Stimulated activated naive CD4-positive, alpha-beta T cell (primary cell): ENCODE measurements at regions not wholly inside any gene's neighbourhood (a gene's known extent, or its start where the extent isn't known, plus 50 kb on each side); places are given as distances from the start of the nearest gene placed in this dataset.
A peak's percentile ranks its signal among the peaks of the same experiment; 100 is the strongest.
"Not testable (repeated sequence)": the region's sequence is repeated elsewhere in the genome, so short reads cannot be mapped to it uniquely, and the experiment has no call there.

Experiments
- DNase-seq, 6 experiments: peaks; one replicate each; lab custom pipeline; 2025; lab: John Stamatoyannopoulos, UW

DNA sequence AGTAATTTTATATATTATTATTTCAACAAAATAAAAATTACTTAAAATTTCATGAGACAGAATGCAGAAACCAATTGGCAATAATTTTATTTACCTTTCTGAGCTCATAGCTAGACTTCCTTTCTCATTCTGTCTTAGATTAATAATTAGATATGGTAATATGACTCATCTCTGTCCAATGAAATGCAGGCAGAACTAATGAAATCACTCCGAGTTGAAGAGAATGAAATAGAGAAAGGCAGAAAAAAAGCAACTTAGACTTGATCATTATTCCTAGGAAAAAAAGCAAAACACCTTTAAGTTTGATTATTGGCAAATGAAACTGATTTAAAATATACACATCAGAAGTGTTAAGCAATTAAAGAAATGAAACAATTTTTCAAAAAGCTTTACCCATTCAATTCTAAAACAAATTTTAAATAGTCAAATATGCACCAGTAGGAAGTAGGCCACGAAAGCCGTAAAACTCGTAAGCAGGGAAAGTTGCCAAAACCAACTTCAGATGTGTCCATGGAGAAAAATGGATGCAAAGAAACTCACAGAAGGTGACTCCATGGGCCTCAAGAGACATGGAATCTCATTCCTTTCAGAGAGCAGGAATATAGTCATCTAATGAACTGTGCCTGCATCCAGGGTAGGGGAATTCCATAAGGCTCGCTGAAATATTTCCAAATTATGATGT is 293.8 kb upstream of the RGS17 start:
- no peak for DNase-seq

- no peak for DNase-seq
These were observed 281.4 kb upstream of the RGS17 start for GRCh38 chr6:153412519-153412918.

GRCh38 chr6:153411070-153411648 is 280.1 kb upstream of the RGS17 start:
- no peak for DNase-seq

DNA sequence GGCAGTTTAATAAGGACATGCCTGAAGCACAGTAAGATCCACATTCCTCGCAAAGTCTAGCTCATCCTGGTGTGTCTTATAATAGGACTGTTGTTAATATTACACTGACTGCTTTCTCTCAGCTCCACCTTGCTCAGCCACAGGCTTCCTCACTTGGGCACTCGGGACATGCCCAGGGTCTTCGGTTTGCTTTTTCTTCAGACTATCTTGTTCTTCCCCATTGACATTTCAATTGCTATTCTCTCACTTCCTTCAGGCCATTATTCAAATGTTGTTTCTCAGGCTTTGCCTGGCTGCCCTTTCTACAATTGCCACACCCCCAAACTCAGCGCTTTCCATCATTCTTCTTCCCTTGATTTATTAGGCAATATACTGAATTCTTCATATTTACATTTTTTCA is 274.8 kb upstream of the RGS17 start:
- DNase-seq: no peak

- DNase-seq: no peak
These were observed 270.7 kb upstream of the RGS17 start for GRCh38 chr6:153401751-153402150.

GRCh38 chr6:153392156-153392555 is 261.1 kb upstream of the RGS17 start:
- DNase-seq: no peak

DNA sequence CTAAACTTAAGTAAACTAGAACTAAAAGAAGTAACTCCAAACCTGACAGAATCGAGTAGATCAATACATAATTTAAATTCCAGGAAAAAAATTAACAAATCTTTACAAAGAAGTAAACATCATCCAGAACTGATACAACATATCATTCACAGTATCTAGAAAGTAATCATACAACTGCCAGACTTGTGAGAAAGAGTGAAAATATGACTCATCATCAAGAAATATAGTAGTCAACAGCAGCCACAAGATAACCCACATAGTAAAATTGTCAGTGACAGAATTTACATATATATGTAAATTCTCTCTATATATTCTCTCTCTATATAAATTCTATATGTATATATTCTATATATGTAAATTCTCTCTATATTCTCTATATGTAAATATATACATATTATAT is 242.8 kb upstream of the RGS17 start:
- DNase-seq: no peak

DNA sequence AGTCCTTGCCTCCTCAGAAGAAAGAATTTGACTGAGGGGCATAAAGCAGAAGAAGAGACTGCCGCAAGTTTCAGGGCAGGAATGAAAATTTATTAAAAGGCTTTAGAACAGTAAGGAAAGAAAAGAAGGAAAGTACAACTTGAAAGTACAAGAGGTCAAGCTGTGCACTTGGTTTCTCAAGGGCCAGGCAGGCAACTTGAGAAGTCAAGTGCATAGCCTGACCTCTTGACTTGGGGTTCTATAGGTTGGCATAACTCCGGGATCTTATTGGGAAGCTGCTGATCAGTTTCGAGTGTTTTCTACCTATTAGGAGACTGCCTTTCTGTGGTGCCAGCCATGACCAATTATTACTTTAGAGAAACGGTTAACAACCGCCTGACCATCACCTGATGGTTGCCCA is 237.0 kb upstream of the RGS17 start:
- DNase-seq: no peak

DNA sequence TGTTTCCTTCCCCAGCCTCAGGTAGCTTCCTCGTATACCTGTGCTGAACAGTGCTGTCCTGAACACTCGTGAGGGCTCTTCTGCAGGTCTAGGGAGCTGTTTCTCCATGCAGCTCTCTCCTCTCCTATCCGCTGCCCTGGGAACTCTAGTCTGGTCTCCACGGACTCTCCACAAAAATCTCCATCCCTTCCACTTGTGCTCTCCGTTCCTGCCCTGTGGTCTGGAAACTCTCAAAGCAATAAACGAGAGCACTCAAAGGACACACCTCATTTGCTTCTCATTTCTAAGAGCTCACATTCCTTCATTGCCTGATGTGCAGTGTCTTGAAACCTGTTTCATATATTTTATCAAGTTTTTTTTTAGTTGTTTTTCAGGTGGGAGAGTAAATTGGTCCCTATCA is 235.9 kb upstream of the RGS17 start:
- no peak for DNase-seq

GRCh38 chr6:153357391-153357790 is 226.3 kb upstream of the RGS17 start:
- DNase-seq: no peak

DNA sequence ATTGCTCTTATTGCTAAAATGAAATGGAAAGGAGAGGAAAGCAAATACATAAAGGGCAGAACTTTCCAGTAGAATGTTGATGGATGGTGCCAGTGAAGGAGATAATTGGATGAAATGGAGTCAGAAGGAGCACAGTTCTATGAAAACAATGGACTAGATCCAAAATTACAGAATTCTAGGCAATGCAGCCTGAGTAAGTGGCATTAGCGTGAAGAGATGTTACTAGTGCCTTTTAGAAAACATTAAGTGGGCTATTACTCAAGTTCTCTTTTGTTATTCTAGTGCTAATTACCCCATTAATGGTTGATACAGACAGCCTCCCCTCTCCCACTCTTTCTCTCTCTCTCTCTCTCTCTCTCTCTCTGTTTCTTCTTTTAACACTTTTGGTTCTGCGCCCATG is 209.5 kb upstream of the RGS17 start:
- no peak for DNase-seq

DNA sequence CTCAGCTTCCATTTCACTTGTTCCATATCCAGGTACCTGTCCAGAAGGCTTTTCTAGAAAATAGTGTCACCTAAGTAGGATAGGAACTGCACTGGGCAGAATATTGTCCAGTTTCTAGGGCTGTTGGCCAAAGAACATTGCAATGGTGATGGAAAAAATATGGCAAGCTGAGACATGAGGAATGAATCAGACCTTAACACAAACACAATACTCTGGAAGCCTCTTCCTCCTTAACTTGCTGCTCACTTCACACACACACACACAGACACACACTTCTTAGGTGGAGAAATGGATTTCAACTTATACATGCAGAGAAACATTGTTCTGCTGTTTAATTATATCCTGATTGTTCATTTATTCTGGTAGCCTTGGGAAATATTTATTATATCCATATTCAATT is 203.0 kb upstream of the RGS17 start:
- no peak for DNase-seq

DNA sequence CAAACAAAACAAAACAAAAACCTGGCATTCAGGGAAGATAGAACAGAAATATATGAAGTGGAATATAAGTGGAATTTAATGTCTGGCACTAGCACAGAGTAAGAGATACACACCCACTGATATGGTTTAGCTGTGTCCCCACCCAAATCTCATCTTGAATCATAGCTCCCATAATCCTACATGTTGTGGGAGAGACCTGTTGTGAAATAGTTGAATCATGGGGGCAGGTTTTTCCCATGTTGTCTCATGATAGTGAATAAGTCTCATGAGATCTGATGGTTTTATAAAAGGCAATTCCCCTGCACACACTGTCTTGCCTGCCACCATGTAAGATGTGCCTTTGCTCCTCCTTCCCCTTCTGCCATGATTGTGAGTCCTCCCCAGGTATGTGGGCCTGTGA is 200.1 kb upstream of the RGS17 start:
- DNase-seq: not testable (repeated sequence)

- DNase-seq: no peak
These were observed 197.1 kb upstream of the RGS17 start for GRCh38 chr6:153328194-153328593.

DNA sequence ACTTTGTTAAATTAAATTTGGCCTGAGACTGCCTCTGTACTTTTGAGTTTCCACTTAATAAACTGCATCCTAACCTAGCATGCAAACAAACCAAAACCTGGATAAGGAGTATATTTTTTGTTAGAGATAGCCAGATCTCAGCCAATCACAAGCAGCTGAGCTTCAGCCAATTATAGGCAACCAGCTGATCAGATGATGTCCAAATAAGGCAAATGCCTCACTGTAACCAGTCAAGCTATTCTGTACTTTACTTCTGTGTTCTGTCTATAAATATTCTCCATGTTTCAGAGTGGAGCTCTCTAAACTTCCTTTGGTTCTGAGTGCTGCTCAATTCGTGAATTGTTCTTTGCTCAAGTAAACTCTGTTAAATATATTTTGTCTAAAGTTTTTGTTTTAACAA is 194.6 kb upstream of the RGS17 start:
- no peak for DNase-seq

DNA sequence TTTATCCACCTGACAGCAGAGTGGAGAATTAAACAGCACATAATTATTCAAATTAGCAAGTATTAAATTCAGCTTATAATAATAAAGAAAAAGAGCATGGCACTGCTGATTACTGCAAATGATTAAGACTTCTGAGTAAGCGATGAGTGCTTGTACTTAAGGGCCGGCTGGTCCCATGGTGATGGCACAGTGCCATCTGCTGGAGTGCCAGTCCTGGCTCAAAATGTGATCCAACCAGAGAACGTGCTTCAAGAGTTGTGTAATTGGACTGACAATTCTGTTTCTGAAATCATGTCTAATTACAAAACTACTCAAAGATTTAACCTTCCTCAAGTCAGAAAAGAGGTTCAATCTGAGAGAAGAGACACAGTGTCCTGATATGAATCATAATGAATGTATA is 181.6 kb upstream of the RGS17 start:
- DNase-seq: peak in 2 of 6 experiments; percentile 2 to 11

- DNase-seq: no peak
These were observed 178.6 kb upstream of the RGS17 start for GRCh38 chr6:153309651-153310050.

DNA sequence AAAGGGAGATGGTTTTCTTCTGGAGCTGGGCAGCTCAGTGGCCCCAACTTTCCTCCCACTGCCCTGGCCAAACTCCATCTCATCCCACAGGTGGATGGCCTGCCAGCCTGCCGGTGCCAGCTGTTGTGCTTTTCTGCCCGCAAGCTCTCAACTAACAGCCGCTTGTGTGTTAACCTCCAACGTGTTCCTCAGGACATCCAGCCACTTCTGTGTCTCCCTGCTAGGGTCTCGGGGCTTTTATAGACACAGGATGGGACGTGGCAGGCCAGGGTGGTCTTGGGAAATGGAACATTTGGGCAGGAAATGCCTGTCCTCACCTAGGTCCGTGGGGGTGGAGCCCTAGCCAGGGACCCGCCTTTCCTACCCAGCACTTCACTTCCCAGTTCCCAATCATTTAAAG is 171.1 kb upstream of the RGS17 start:
- no peak for DNase-seq

- DNase-seq: no peak
These were observed 170.5 kb upstream of the RGS17 start for GRCh38 chr6:153301602-153302001.

- DNase-seq: not testable (repeated sequence)
These were observed 151.4 kb upstream of the RGS17 start for GRCh38 chr6:153282456-153282855.

DNA sequence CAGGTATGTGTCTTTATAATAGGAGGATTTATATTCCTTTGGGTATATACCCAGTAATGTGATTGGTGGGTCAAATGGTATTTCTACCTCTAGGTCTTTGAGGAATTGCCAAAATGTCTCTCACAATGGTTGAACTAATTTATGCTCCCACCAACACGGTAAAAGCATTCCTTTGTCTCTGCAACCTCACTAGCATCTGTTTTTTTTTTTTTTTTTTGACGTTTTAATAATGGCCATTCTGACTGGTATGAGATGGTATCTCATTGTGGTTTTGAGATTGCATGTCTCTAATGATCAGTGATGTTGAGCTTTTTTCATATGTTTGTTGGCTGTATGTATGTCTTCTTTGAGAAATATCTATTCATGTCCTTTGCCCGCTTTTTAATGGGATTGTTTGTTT is 144.9 kb upstream of the RGS17 start:
- no peak for DNase-seq

GRCh38 chr6:153272201-153272980 is 141.3 kb upstream of the RGS17 start:
- no peak for DNase-seq

GRCh38 chr6:153263489-153263888 is 132.4 kb upstream of the RGS17 start:
- DNase-seq: no peak
